Lung (tissue), 11 donors: ENCODE measurements at regions not wholly inside any gene's neighbourhood (a gene's known extent, or its start where the extent isn't known, plus 50 kb on each side); places are given as distances from the start of the nearest gene placed in this dataset.

Experiments used
- ATAC-seq: fragments of 200-7000 bp; cut with Tn5 transposase; one replicate; pipeline ENCODE4 v1.9.1; 2020; ENCODE audit warnings: moderate number of reproducible peaks; ENCODE audit not compliant: insufficient read depth, low FRiP score
- DNase-seq, 3 donors: peaks; one replicate each; pipeline ENCODE4 v3.0.0-alpha.2; 2013 to 2017
- H3K27ac ChIP-seq, 2 donors: one replicate each; pipeline ENCODE4 v1.5.1; 2013; ENCODE audit warnings: mild to moderate bottlenecking in 2 of 2, moderate library complexity in 2 of 2, control low read depth in 1 of 2, inconsistent platforms in 1 of 2, low read depth in 1 of 2, low read length in 1 of 2
- H3K27me3 ChIP-seq, 3 donors: one replicate each; pipeline ENCODE4 v1.5.1; 2013; ENCODE audit warnings: low read length in 2 of 3; ENCODE audit not compliant: control insufficient read depth in 3 of 3, insufficient read depth in 3 of 3
- H3K36me3 ChIP-seq, 4 donors: one replicate each; pipeline ENCODE4 v1.5.1; 2013; ENCODE audit warnings: low read length in 4 of 4, mild to moderate bottlenecking in 1 of 4, moderate library complexity in 1 of 4; ENCODE audit not compliant: control insufficient read depth in 4 of 4, insufficient read depth in 4 of 4
- H3K4me1 ChIP-seq, 5 donors: one replicate each; pipeline ENCODE4 v1.5.1; 2013; ENCODE audit warnings: low read length in 5 of 5, mild to moderate bottlenecking in 2 of 5, moderate library complexity in 1 of 5; ENCODE audit not compliant: control insufficient read depth in 5 of 5, insufficient read depth in 5 of 5
- H3K4me3 ChIP-seq: one replicate; pipeline ENCODE4 v1.5.1; 2013; ENCODE audit warnings: mild to moderate bottlenecking, control low read depth, moderate library complexity
- H3K9ac ChIP-seq, 2 donors: one replicate each; pipeline ENCODE4 v1.5.1; 2013; ENCODE audit warnings: low read length in 2 of 2, control low read depth in 1 of 2; ENCODE audit not compliant: insufficient read depth in 1 of 2
- H3K9me3 ChIP-seq, 4 donors: one replicate each; pipeline ENCODE4 v1.5.1; 2013; ENCODE audit warnings: low read length in 3 of 4, mild to moderate bottlenecking in 1 of 4, moderate library complexity in 1 of 4; ENCODE audit not compliant: control insufficient read depth in 4 of 4, insufficient read depth in 3 of 4
- CTCF ChIP-seq: IDR thresholded peaks from 2 replicates; pipeline ENCODE4 v1.5.1; 2012; ENCODE audit warnings: mild to moderate bottlenecking; ENCODE audit errors: control extremely low read depth, extremely low read depth
- WGBS, 2 donors: extraction: QIAGEN DNeasy Blood & Tissue Kit; methylation state at CpG; one replicate each; pipeline ENCODE4 v1.1.7; 2013; 5-methylcytosine and 5-hydroxymethylcytosine counted together
- donor health status: control.
- donor health status: control.
- donor health status: Bipolar disorder and iron deficiency.
- donor health status: healthy.
- donor health status: DM: yes; HTN: yes; CAD: no.

- no peaks in the 10 kb centered on the region for H3K36me3 ChIP-seq
- H3K27ac ChIP-seq, result peak overlapping the region in 1 of 2 donors; percentile 84
- no peak for TF ChIP-seq CTCF
- peak; percentile 46 for ATAC-seq
- WGBS, 2 donors, result 38 to 57% methylated on average over 10 of the region's 10 CpGs
- no peak overlapping the region for H3K4me3 ChIP-seq
- H3K27me3 ChIP-seq, result no peaks in the 10 kb centered on the region
- H3K9ac ChIP-seq, result no peak overlapping the region
- H3K9me3 ChIP-seq, result no peaks in the 10 kb centered on the region
- H3K4me1 ChIP-seq, result peaks cover 0 to 5% (median 3%) of the 10 kb centered on the region in 5 donors
- peak in 1 of 3 donors; percentile 45 for DNase-seq
Observed at GRCh38 chr3:14335774-14336748, 66.3 kb upstream of the SLC6A6 start.

GRCh38 chr3:14336749-14337598, 65.4 kb upstream of the SLC6A6 start:
- no peak for ATAC-seq
- Histone ChIP-seq H3K36me3 (no peaks in the 10 kb centered on the region), H3K27ac (peak overlapping the region in 1 of 2 donors; percentile 84), H3K4me3 (no peak overlapping the region), H3K4me1 (peaks cover 0 to 7% (median 3%) of the 10 kb centered on the region in 5 donors), H3K9ac (no peak overlapping the region), H3K27me3 (no peaks in the 10 kb centered on the region), H3K9me3 (no peaks in the 10 kb centered on the region)
- TF ChIP-seq CTCF, result no peak
- DNase-seq, result no peak
- WGBS, 2 donors, result 64 to 65% methylated on average over 17 of the region's 17 CpGs

GRCh38 chr3:14337828-14338227, 64.6 kb upstream of the SLC6A6 start:
- ATAC-seq (no peak), DNase-seq (no peak)

More at GRCh38 chr3:14337828-14338227, 64.6 kb upstream of the SLC6A6 start:
- H3K27ac ChIP-seq, result no peak overlapping the region
- H3K9me3 ChIP-seq, result no peaks in the 10 kb centered on the region
- WGBS, 2 donors, result 68 to 82% methylated on average over 6 of the region's 6 CpGs
- no peaks in the 10 kb centered on the region for H3K27me3 ChIP-seq
- H3K36me3 ChIP-seq, result no peaks in the 10 kb centered on the region
- H3K9ac ChIP-seq, result no peak overlapping the region
- no peak for TF ChIP-seq CTCF
- no peak overlapping the region for H3K4me3 ChIP-seq
- peaks cover 0 to 7% (median 3%) of the 10 kb centered on the region in 5 donors for H3K4me1 ChIP-seq
